HG03457 (cell line): ENCODE measurements at regions not wholly inside any gene's neighbourhood (a gene's known extent, or its start where the extent isn't known, plus 50 kb on each side); places are given as distances from the start of the nearest gene placed in this dataset.
A peak's percentile ranks its signal among the peaks of the same experiment; 100 is the strongest.
"Not testable (repeated sequence)": the region's sequence is repeated elsewhere in the genome, so short reads cannot be mapped to it uniquely, and the experiment has no call there.

Source experiments
- ATAC-seq: cut with Tn5 transposase; IDR thresholded peaks from one replicate; pipeline ENCODE4 v1.9.1; 2021; ENCODE audit warnings: moderate number of reproducible peaks; ENCODE audit not compliant: unreplicated experiment

- ATAC-seq, result no peak
These were observed 66.7 kb upstream of the ATP2B1 start for GRCh38 chr12:89775063-89775985.

GRCh38 chr12:89774645-89775044 lies 66.0 kb upstream of the ATP2B1 start:
- no peak for ATAC-seq

GRCh38 chr12:89770391-89770790 lies 61.8 kb upstream of the ATP2B1 start:
- no peak for ATAC-seq

- ATAC-seq, result no peak
These were observed 60.8 kb upstream of the ATP2B1 start for GRCh38 chr12:89769483-89769818.

GRCh38 chr12:89768586-89769482 lies 60.2 kb upstream of the ATP2B1 start:
- no peak for ATAC-seq

- peak; percentile 86 for ATAC-seq
These were observed 57.6 kb upstream of the ATP2B1 start for GRCh38 chr12:89765959-89766824.

GRCh38 chr12:89764164-89764563 lies 55.5 kb upstream of the ATP2B1 start:
- not testable (repeated sequence) for ATAC-seq

GRCh38 chr12:89762498-89763170 lies 54.0 kb upstream of the ATP2B1 start:
- ATAC-seq, result no peak

GRCh38 chr12:89760783-89761182 lies 52.1 kb upstream of the ATP2B1 start:
- ATAC-seq, result no peak
